ENCODE measurements at regions not wholly inside any gene's neighbourhood (a gene's known extent, or its start where the extent isn't known, plus 50 kb on each side); places are given as distances from the start of the nearest gene placed in this dataset.

DNA sequence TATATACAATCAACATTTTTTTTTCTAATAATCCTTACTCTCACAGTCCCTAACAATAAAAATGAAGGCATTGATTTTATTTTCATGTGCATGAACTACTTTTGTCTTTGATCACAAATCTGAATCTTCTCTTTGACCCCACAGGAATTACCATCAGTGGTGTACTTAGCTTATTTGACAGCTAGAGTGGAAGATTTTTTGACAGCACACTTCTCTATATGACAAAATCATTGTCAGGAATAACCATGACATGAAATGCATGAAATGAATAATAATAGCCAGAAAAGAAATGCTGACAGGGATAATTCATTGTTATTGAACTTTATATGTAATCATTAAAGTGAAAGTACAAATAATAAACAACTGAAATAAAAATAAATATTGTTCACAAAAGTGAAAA is 604.2 kb downstream of the EPHA5 start:
- no peak for DNase-seq
- TF ChIP-seq, protein P1, sequence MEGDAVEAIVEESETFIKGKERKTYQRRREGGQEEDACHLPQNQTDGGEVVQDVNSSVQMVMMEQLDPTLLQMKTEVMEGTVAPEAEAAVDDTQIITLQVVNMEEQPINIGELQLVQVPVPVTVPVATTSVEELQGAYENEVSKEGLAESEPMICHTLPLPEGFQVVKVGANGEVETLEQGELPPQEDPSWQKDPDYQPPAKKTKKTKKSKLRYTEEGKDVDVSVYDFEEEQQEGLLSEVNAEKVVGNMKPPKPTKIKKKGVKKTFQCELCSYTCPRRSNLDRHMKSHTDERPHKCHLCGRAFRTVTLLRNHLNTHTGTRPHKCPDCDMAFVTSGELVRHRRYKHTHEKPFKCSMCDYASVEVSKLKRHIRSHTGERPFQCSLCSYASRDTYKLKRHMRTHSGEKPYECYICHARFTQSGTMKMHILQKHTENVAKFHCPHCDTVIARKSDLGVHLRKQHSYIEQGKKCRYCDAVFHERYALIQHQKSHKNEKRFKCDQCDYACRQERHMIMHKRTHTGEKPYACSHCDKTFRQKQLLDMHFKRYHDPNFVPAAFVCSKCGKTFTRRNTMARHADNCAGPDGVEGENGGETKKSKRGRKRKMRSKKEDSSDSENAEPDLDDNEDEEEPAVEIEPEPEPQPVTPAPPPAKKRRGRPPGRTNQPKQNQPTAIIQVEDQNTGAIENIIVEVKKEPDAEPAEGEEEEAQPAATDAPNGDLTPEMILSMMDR (IDR thresholded peaks at IDR 0.05), result no peak
- no peaks in the 10 kb centered on the region for H3K27me3 Mint-ChIP-seq (ENCODE audit: low read depth, poor library complexity)
- no peak overlapping the region for H3K27ac Mint-ChIP-seq
- peaks cover 10% of the 10 kb centered on the region for H3K4me1 Mint-ChIP-seq
- no peaks in the 10 kb centered on the region for H3K9me3 Mint-ChIP-seq
- no peaks in the 10 kb centered on the region for H3K36me3 Mint-ChIP-seq (ENCODE audit: low read depth)
- H3K4me3 Mint-ChIP-seq, result no peak overlapping the region

DNA sequence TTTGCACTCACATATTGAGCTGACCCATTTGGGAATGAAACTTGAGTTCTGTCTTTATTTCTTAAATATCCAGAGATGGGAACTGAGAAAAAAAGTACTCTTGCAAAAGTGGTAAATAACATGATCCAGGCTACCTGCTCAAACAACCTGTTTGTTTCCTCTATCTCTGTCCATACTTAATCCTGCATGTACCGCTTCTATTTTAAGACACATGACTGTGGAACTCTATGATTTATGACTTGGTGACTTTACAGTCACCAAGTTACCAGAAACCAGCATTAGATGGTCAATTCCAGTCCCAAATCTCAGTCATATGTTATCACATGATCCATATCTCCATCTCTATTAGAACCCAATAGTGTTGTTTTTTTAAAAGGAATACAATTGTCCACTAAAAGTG is 606.7 kb downstream of the EPHA5 start:
- H3K4me1 Mint-ChIP-seq, result peaks cover 10% of the 10 kb centered on the region
- H3K4me3 Mint-ChIP-seq, result no peak overlapping the region
- no peak overlapping the region for H3K27ac Mint-ChIP-seq
- DNase-seq, result no peak
- no peaks in the 10 kb centered on the region for H3K9me3 Mint-ChIP-seq
- H3K27me3 Mint-ChIP-seq (ENCODE audit: low read depth, poor library complexity), result no peaks in the 10 kb centered on the region
- TF ChIP-seq, protein P1 (IDR thresholded peaks at IDR 0.05), result no peak
- H3K36me3 Mint-ChIP-seq (ENCODE audit: low read depth), result no peaks in the 10 kb centered on the region

DNA sequence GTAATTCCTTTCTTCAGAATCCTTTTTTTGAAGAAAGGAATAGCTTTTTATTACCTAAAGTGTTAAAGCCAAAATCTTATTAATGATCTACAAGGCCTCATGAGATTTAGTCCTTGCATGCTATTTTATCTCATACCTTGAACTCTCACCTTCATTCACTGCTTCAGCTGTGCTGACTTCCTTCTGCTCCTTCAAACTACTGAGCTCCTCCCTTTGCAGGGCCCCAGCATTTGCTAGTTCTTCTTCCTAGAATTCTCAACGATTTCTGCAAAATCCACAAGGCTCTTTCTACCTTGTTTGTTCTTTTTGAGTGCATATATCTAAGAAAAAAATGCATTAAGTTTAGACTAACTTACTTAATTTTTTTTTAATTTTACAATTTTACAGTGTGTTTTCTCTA is 619.5 kb downstream of the EPHA5 start:
- no peak for DNase-seq
- TF ChIP-seq, protein P1 (IDR thresholded peaks at IDR 0.05), result no peak
- peaks cover 3% of the 10 kb centered on the region for H3K9me3 Mint-ChIP-seq
- no peaks in the 10 kb centered on the region for H3K27me3 Mint-ChIP-seq (ENCODE audit: low read depth, poor library complexity)
- no peaks in the 10 kb centered on the region for H3K36me3 Mint-ChIP-seq (ENCODE audit: low read depth)
- no peak overlapping the region for H3K27ac Mint-ChIP-seq
- no peaks in the 10 kb centered on the region for H3K4me1 Mint-ChIP-seq
- no peak overlapping the region for H3K4me3 Mint-ChIP-seq

DNA sequence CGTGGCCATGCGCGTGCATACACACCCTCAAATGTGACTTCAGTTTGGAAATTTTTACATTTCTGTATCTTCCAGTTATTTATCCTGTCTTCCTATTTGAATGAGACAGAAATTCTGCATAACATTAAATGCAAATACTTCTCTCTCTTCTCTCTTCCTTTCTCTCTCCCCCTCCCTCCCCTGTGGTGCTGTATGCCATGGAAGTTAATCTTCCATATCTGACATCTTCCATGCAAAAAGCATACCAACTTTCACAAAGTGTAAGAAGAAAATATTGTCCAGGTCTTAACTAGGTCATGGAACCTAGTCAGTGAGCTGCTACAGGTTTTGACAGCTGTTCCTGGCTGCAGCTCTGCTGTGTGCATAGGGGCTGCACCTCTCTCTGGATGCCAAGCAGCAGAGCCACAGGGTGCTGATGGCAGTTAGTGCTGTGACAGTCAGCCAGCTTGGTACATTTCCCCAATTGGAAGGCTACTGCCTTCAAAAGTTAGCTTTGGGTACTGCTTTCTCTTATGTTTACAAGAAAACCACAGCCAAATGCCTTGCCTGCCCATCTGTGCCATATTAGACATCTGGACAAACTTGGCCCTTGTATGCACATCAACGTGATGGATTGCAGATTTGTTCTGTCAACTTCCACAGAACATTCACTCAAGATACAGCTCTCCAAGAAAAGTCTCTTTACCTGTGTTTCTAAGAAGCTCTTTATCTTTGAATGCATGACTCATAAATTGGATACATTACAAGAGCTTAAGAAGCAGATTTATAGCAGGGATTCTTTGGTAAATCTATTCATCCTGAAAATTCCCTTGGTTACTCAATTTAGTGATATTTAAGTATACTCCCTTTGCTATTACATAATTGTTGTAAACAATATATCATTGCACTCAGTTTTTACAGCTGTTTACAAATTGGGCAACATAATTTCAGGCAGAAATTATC is 623.8 kb downstream of the EPHA5 start:
- DNase-seq, result no peak

DNA sequence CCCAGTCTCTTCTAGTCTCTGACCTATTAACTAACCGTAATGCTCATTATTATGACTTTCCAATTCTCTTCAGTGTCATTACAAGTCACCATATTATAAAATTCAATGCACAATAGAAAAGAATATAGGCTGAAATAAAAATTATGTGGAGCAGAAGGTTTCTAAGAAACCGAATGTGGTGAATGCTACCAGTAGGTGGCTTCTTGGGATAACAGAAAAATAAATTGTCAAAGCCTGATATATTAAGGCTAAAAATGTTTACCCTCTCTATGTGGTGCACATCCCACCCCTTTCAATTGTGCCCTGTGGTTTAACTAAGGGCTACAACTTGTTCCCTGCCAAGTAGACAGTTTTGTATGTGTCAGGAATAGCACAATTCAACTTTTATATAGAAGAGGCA is 624.6 kb upstream of the TECRL start:
- no peaks in the 10 kb centered on the region for H3K4me1 Mint-ChIP-seq
- TF ChIP-seq, protein P1 (IDR thresholded peaks at IDR 0.05), result no peak
- no peaks in the 10 kb centered on the region for H3K27me3 Mint-ChIP-seq (ENCODE audit: low read depth, poor library complexity)
- peaks cover 8% of the 10 kb centered on the region for H3K9me3 Mint-ChIP-seq
- DNase-seq, result no peak
- no peak overlapping the region for H3K27ac Mint-ChIP-seq
- no peaks in the 10 kb centered on the region for H3K36me3 Mint-ChIP-seq (ENCODE audit: low read depth)
- no peak overlapping the region for H3K4me3 Mint-ChIP-seq

More for the DNA sequence above, 623.8 kb downstream of the EPHA5 start:
- no peak overlapping the region for H3K27ac Mint-ChIP-seq
- H3K9me3 Mint-ChIP-seq, result no peaks in the 10 kb centered on the region
- TF ChIP-seq, protein P1 (IDR thresholded peaks at IDR 0.05), result no peak
- H3K4me3 Mint-ChIP-seq, result no peak overlapping the region
- no peaks in the 10 kb centered on the region for H3K27me3 Mint-ChIP-seq (ENCODE audit: low read depth, poor library complexity)
- H3K4me1 Mint-ChIP-seq, result no peaks in the 10 kb centered on the region
- no peaks in the 10 kb centered on the region for H3K36me3 Mint-ChIP-seq (ENCODE audit: low read depth)

DNA sequence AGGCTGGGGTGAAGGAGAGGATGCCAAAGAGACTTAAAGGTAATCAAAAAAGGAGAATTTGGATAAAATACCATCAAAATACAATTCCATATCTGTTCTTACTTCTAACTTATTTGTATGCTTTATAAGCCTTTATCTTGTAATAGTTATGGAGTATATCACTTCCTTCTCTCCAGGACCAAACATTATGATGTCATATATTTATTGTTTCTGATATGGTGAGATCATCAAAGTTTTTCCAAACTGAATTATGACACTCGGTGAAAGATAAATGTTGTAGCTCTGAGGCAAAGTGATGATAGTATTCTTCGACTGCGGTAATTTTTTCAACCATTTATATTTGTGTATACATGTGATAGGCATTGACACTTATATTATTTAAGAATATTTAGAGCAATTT is 619.3 kb upstream of the TECRL start:
- Mint-ChIP-seq H3K4me1 (peaks cover 6% of the 10 kb centered on the region), H3K36me3 (ENCODE audit: low read depth) (no peaks in the 10 kb centered on the region), H3K27ac (no peak overlapping the region), H3K9me3 (peaks cover 13% of the 10 kb centered on the region), H3K4me3 (no peak overlapping the region), H3K27me3 (ENCODE audit: low read depth, poor library complexity) (no peaks in the 10 kb centered on the region)
- DNase-seq, result no peak
- TF ChIP-seq, protein P1 (IDR thresholded peaks at IDR 0.05), result no peak

Measured in nephron progenitor cell (in vitro differentiated cells).